ENCODE measurements at regions not wholly inside any gene's neighbourhood (a gene's known extent, or its start where the extent isn't known, plus 50 kb on each side); places are given as distances from the start of the nearest gene placed in this dataset.

GRCh38 chr4:134001057-134001456 is 200.5 kb downstream of the PABPC4L start:
- no peak for ATAC-seq
- Mint-ChIP-seq H3K36me3 (ENCODE audit: low read depth) (no peaks in the 10 kb centered on the region), H3K4me3 (no peak overlapping the region), H3K4me1 (ENCODE audit: low read depth) (no peaks in the 10 kb centered on the region), H3K9me3 (ENCODE audit: insufficient read depth) (no peaks in the 10 kb centered on the region), H3K27me3 (ENCODE audit: low read depth) (no peaks in the 10 kb centered on the region), H3K27ac (no peak overlapping the region)
- POLR2A ChIA-PET, result no interaction called here
- CTCF ChIA-PET, result no interaction called here
- DNase-seq, result no peak

GRCh38 chr4:133997436-133997835 is 204.2 kb downstream of the PABPC4L start:
- no peaks in the 10 kb centered on the region for H3K27me3 Mint-ChIP-seq (ENCODE audit: low read depth)
- H3K4me3 Mint-ChIP-seq, result no peak overlapping the region
- no peak for DNase-seq
- H3K36me3 Mint-ChIP-seq (ENCODE audit: low read depth), result no peaks in the 10 kb centered on the region
- H3K9me3 Mint-ChIP-seq (ENCODE audit: insufficient read depth), result peaks cover 11% of the 10 kb centered on the region
- no peak for ATAC-seq
- POLR2A ChIA-PET, result no interaction called here
- H3K27ac Mint-ChIP-seq, result no peak overlapping the region
- CTCF ChIA-PET, result no interaction called here
- H3K4me1 Mint-ChIP-seq (ENCODE audit: low read depth), result no peaks in the 10 kb centered on the region

DNA sequence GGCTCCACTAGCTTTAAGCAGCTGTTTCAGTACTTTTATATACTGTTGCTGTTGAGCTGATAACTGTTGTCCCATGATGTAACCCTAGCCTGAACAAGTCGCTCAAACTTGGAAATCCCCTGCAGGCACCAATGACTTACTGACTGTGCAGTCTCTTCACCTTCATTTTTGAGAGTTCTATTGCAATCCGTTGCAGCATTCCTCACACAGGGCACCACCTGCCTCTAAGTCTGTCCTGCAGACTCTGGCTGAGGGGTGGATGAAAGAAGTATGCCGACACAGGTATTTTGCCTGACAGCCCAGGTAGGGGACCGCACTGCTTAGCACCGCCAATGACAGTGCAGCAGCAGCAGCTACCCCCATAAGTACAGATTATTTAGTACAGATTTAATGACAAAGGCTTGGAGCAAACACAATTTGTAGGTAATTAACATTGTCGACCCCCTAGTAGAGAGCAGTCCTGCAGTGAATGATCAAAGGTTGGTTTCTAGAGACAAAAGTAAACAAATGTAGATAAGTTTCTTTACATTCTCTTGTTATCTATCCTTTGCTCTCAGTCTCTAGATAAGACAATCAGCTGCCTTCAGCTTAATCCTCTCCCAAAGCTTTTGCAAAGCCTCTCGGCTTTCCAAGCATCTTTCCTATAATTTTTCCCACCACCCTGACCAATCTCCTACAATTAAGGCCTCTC is 205.0 kb downstream of the PABPC4L start:
- H3K4me1 Mint-ChIP-seq (ENCODE audit: low read depth), result no peaks in the 10 kb centered on the region
- no peak overlapping the region for H3K4me3 Mint-ChIP-seq
- ATAC-seq, result no peak
- ChIA-PET POLR2A (no interaction called here), CTCF (no interaction called here)
- no peaks in the 10 kb centered on the region for H3K27me3 Mint-ChIP-seq (ENCODE audit: low read depth)
- peaks cover 11% of the 10 kb centered on the region for H3K9me3 Mint-ChIP-seq (ENCODE audit: insufficient read depth)
- DNase-seq, result no peak
- H3K27ac Mint-ChIP-seq, result no peak overlapping the region
- no peaks in the 10 kb centered on the region for H3K36me3 Mint-ChIP-seq (ENCODE audit: low read depth)

GRCh38 chr4:133995243-133995960 is 206.2 kb downstream of the PABPC4L start:
- ATAC-seq (no peak), DNase-seq (no peak)
- H3K27me3 Mint-ChIP-seq (ENCODE audit: low read depth), result no peaks in the 10 kb centered on the region
- no peak overlapping the region for H3K4me3 Mint-ChIP-seq
- H3K36me3 Mint-ChIP-seq (ENCODE audit: low read depth), result no peaks in the 10 kb centered on the region
- POLR2A ChIA-PET, result no interaction called here
- CTCF ChIA-PET, result no interaction called here
- H3K9me3 Mint-ChIP-seq (ENCODE audit: insufficient read depth), result peaks cover 11% of the 10 kb centered on the region
- no peak overlapping the region for H3K27ac Mint-ChIP-seq
- H3K4me1 Mint-ChIP-seq (ENCODE audit: low read depth), result no peaks in the 10 kb centered on the region

DNA sequence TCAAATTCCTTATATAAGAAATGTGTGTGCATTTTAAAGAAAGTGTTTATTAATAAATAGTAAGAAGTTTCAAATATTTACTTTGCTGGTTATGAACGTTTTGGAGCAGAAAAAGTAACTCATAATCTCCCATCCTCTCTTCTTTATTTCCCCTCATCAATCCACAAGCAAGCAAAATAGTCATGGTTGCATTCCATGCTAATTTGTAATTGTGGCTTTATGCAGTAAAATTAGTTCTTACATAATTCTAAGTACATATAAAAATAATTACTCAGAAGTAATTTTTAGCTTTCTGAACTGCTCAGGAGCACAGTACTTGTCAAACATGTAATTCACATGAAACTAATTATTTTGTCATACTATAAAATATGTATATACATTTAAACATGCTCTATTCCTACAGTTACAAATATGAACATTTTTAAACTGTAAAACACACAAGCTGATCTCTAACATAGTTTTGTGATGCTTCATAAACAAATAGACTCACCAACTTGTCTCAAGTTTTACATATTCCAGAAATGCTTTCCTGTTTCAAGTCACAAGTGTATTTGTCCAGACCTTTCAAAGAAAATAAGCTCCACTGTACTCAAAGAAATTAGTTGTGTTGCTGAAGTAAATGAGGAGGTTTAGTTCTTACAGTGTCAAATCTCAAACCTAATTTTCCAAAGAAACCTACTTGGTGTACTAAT is 218.9 kb downstream of the PABPC4L start:
- H3K4me1 Mint-ChIP-seq (ENCODE audit: low read depth), result no peaks in the 10 kb centered on the region

DNA sequence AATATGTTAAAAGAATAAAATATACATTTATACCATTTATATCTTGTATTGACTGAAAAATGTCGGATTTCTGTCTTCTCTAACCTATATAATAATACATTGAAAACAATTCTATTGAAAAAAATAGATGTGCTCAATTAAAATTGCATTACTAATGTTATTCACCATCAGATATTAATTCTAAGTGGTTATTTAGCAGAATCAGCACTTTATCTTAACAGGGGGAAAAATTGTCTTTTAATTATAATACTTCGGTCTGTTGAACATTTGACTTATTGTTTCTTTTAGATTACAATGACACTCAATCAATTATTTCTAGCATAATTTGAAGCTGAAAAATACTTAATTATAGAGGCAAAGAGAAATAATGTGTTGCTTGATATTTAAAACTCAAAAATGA is 220.3 kb downstream of the PABPC4L start:
- ATAC-seq, result no peak
- ChIA-PET POLR2A (no interaction called here), CTCF (no interaction called here)
- no peaks in the 10 kb centered on the region for H3K9me3 Mint-ChIP-seq (ENCODE audit: insufficient read depth)
- no peak for DNase-seq
- no peaks in the 10 kb centered on the region for H3K4me1 Mint-ChIP-seq (ENCODE audit: low read depth)
- no peaks in the 10 kb centered on the region for H3K27me3 Mint-ChIP-seq (ENCODE audit: low read depth)
- H3K4me3 Mint-ChIP-seq, result no peak overlapping the region
- no peaks in the 10 kb centered on the region for H3K36me3 Mint-ChIP-seq (ENCODE audit: low read depth)
- H3K27ac Mint-ChIP-seq, result no peak overlapping the region

More for the DNA sequence above, 218.9 kb downstream of the PABPC4L start:
- ATAC-seq (no peak), DNase-seq (no peak)
- H3K27ac Mint-ChIP-seq, result no peak overlapping the region
- ChIA-PET CTCF (no interaction called here), POLR2A (no interaction called here)
- H3K9me3 Mint-ChIP-seq (ENCODE audit: insufficient read depth), result no peaks in the 10 kb centered on the region
- no peaks in the 10 kb centered on the region for H3K36me3 Mint-ChIP-seq (ENCODE audit: low read depth)
- H3K27me3 Mint-ChIP-seq (ENCODE audit: low read depth), result no peaks in the 10 kb centered on the region
- no peak overlapping the region for H3K4me3 Mint-ChIP-seq

GRCh38 chr4:133972586-133972985 is 229.0 kb downstream of the PABPC4L start:
- Mint-ChIP-seq H3K4me3 (no peak overlapping the region), H3K9me3 (ENCODE audit: insufficient read depth) (no peaks in the 10 kb centered on the region), H3K27ac (no peak overlapping the region), H3K4me1 (ENCODE audit: low read depth) (no peaks in the 10 kb centered on the region), H3K36me3 (ENCODE audit: low read depth) (no peaks in the 10 kb centered on the region), H3K27me3 (ENCODE audit: low read depth) (no peaks in the 10 kb centered on the region)
- DNase-seq, result no peak
- ATAC-seq, result no peak
- POLR2A ChIA-PET, result no interaction called here
- CTCF ChIA-PET, result no interaction called here

DNA sequence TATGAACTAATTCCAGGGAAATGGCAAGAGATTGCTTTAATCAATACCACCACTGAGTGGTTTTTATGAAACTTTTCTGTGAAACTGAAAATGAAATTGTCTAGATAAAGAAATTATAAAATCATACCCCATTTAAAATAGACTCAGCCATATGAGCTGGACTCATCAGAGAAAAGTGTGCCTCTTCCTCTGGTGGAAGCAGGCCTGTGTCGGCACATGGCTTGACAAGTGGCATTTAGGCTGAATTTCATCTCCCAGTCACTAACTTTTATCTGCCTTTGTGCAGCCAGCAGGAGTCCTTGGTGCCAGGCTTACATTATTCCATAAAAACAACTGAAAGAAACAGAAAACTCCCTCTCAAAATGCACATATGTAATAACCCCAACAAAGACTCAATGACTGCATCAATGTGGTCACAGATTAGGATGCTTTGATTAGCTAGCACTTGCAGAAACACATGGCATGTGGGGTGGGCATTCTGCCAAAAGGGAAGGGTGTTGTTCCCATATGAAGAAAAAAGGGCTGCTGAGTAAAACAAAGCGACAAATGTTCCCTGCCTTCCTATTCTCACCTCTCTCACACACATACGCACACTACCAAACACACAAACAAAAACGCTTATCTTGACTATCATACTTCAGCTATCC is 232.3 kb downstream of the PABPC4L start:
- POLR2A ChIA-PET, result no interaction called here
- Mint-ChIP-seq H3K27me3 (ENCODE audit: low read depth) (no peaks in the 10 kb centered on the region), H3K36me3 (ENCODE audit: low read depth) (no peaks in the 10 kb centered on the region), H3K4me3 (no peak overlapping the region), H3K4me1 (ENCODE audit: low read depth) (no peaks in the 10 kb centered on the region), H3K27ac (no peak overlapping the region), H3K9me3 (ENCODE audit: insufficient read depth) (peaks cover 14% of the 10 kb centered on the region)
- CTCF ChIA-PET, result no interaction called here
- DNase-seq, result no peak
- ATAC-seq, result no peak

DNA sequence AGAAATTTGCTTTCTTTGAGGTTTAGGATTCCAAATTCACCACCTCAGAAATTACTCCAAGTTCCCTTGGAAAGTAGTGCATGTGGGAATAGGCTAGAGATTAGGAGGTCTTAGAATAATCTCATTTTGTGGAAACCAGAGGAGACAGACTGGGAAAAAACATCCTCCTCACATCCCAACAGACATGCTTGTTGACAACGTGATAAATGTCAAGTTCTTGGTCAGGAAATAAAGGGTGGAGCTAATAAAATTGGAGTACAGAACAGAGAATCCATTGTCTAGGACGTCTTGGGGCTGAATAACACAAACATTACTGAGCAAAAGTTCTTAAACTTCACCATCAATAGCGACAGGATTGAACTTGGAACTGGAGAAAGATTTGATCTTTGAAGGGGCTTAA is 233.4 kb downstream of the PABPC4L start:
- ATAC-seq (no peak), DNase-seq (no peak)
- H3K4me1 Mint-ChIP-seq (ENCODE audit: low read depth), result no peaks in the 10 kb centered on the region
- no peaks in the 10 kb centered on the region for H3K36me3 Mint-ChIP-seq (ENCODE audit: low read depth)
- CTCF ChIA-PET, result no interaction called here
- no peak overlapping the region for H3K27ac Mint-ChIP-seq
- H3K9me3 Mint-ChIP-seq (ENCODE audit: insufficient read depth), result peaks cover 14% of the 10 kb centered on the region
- POLR2A ChIA-PET, result no interaction called here
- H3K4me3 Mint-ChIP-seq, result no peak overlapping the region
- no peaks in the 10 kb centered on the region for H3K27me3 Mint-ChIP-seq (ENCODE audit: low read depth)

- Mint-ChIP-seq H3K9me3 (ENCODE audit: insufficient read depth) (peaks cover 35% of the 10 kb centered on the region), H3K4me1 (ENCODE audit: low read depth) (no peaks in the 10 kb centered on the region), H3K27ac (no peak overlapping the region), H3K27me3 (ENCODE audit: low read depth) (no peaks in the 10 kb centered on the region), H3K36me3 (ENCODE audit: low read depth) (no peaks in the 10 kb centered on the region), H3K4me3 (no peak overlapping the region)
- ChIA-PET CTCF (no interaction called here), POLR2A (no interaction called here)
- no peak for ATAC-seq
- no peak for DNase-seq
Measured at GRCh38 chr4:133960975-133961374, 240.6 kb downstream of the PABPC4L start.

DNA sequence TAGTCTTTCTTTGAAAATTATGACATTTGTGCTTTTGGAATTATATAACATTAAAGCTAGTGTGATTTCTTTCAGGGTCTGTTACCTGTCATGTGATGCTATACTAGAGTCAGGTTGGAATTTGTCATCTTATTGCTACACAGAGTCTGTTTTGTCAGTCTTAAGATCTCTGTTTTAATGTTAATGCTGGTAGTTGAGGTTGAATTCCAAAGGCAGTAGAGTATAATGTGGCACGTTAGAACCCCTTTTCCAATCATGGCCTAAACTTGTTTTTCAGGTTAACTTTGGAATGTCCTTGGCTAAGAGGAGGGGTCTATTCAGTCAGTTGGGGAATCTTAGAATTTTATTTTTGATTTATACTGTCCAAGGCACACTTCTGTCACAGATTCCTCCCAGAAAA is 258.5 kb downstream of the PABPC4L start:
- no peak overlapping the region for H3K4me3 Mint-ChIP-seq
- ChIA-PET POLR2A (no interaction called here), CTCF (no interaction called here)
- no peaks in the 10 kb centered on the region for H3K27me3 Mint-ChIP-seq (ENCODE audit: low read depth)
- no peak overlapping the region for H3K27ac Mint-ChIP-seq
- DNase-seq (no peak), ATAC-seq (no peak)
- H3K4me1 Mint-ChIP-seq (ENCODE audit: low read depth), result no peaks in the 10 kb centered on the region
- peaks cover 16% of the 10 kb centered on the region for H3K9me3 Mint-ChIP-seq (ENCODE audit: insufficient read depth)
- no peaks in the 10 kb centered on the region for H3K36me3 Mint-ChIP-seq (ENCODE audit: low read depth)

DNA sequence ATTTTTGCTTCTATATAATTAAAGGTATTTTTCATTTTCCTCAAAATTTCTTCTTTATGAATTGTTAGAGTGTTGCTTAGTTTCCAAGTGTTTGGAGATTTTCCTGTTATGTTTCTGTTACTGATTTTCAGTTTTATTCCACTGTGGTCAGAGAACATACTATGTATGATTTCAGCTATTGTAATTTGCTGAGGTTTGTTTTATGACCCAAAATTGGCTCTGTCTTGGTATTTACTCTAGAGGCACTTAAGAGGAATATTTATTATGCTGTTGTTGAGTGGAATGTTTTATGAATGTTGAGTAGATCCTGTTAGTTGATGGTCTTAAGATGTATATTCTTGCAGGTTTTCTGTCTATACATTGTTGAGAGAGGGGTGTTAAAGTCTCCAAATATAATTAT is 263.5 kb downstream of the PABPC4L start:
- ATAC-seq (no peak), DNase-seq (no peak)
- ChIA-PET POLR2A (no interaction called here), CTCF (no interaction called here)
- Mint-ChIP-seq H3K27ac (no peak overlapping the region), H3K4me1 (ENCODE audit: low read depth) (no peaks in the 10 kb centered on the region), H3K27me3 (ENCODE audit: low read depth) (no peaks in the 10 kb centered on the region), H3K9me3 (ENCODE audit: insufficient read depth) (peaks cover 13% of the 10 kb centered on the region), H3K36me3 (ENCODE audit: low read depth) (no peaks in the 10 kb centered on the region), H3K4me3 (no peak overlapping the region)

Data from activated CD8-positive, alpha-beta T cell treated with anti-CD3 and anti-CD28 coated beads, Interleukin-2, amount 10 ng/mL, durations not matched to agents 7 days and 5 days (primary cell).